ENCODE measurements at regions not wholly inside any gene's neighbourhood (a gene's known extent, or its start where the extent isn't known, plus 50 kb on each side); places are given as distances from the start of the nearest gene placed in this dataset.
A peak's percentile ranks its signal among the peaks of the same experiment; 100 is the strongest.

DNA sequence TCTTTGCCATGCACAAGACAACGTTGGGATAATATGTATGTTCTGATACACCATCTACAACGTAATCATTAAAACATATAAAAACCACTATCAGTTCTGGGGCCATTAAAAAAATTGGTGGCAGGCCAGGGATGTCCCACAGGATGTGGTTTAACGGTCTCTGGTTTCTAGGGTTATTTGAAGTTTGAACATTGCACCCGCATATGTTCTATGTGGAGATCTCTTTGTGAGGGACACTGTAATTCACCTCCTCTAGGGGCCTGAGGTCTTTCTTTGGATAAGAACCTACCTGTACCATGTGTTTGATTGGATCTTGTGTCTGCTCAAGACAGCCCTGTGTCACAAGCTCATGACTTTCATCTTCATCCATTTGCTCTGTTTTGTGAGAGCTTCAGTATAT, 73.2 kb downstream of the GGTLC2 start:
- no peak for DNase-seq (ENCODE audit: low read depth, low spot score)
- POLR2A ChIA-PET = no interaction called here
- H3K27ac ChIP-seq (ENCODE audit: low read depth, low read length) = no peak overlapping the region
- H3K27me3 ChIP-seq (ENCODE audit: control insufficient read depth, insufficient read depth, low read length) = peaks cover 2% of the 10 kb centered on the region
- TF ChIP-seq, protein P1, sequence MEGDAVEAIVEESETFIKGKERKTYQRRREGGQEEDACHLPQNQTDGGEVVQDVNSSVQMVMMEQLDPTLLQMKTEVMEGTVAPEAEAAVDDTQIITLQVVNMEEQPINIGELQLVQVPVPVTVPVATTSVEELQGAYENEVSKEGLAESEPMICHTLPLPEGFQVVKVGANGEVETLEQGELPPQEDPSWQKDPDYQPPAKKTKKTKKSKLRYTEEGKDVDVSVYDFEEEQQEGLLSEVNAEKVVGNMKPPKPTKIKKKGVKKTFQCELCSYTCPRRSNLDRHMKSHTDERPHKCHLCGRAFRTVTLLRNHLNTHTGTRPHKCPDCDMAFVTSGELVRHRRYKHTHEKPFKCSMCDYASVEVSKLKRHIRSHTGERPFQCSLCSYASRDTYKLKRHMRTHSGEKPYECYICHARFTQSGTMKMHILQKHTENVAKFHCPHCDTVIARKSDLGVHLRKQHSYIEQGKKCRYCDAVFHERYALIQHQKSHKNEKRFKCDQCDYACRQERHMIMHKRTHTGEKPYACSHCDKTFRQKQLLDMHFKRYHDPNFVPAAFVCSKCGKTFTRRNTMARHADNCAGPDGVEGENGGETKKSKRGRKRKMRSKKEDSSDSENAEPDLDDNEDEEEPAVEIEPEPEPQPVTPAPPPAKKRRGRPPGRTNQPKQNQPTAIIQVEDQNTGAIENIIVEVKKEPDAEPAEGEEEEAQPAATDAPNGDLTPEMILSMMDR (IDR thresholded peaks at IDR 0.05; ENCODE audit: low read depth, low read length) = no peak
- no peaks in the 10 kb centered on the region for H3K9me3 ChIP-seq (ENCODE audit: control insufficient read depth, insufficient read depth, low read length)
- CTCF ChIA-PET = interaction anchor here (1.1 to 1.7 kb wide), 3 partner anchors 12 to 51 kb away, joined by 3 to 4 read pairs (median 3); no protein-coding TSS in a partner anchor
- H3K4me3 ChIP-seq (ENCODE audit: low read depth, low read length) = no peak overlapping the region

DNA sequence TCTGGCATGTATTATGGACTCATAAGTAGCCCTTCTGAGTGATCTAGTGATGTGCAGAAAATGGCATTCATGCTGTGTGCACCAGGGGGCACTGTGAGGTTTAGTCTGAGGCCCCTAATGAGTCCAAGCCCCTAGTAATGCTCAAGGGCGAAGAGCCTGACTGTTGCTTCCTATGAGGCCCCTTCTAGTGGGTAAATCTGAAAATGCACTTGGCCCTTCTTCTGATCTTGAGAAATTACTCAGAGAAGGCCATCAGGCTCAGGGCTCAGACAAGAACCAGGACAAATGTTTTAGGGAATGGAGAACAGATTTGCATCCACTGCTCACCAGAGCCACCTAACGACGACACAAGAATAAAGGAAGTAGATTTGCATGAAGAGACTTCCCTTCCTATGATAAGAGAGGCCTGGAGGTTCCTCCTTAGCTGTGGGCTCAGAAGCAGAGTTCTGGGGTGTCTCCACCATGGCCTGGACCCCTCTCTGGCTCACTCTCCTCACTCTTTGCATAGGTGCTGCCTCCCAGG, 75.8 kb downstream of the GGTLC2 start:
- TF ChIP-seq, protein P1 (IDR thresholded peaks at IDR 0.05; ENCODE audit: low read depth, low read length) = peak; percentile 45
- Histone ChIP-seq H3K4me3 (ENCODE audit: low read depth, low read length) (no peak overlapping the region), H3K27me3 (ENCODE audit: control insufficient read depth, insufficient read depth, low read length) (peaks cover 2% of the 10 kb centered on the region), H3K27ac (ENCODE audit: low read depth, low read length) (no peak overlapping the region), H3K9me3 (ENCODE audit: control insufficient read depth, insufficient read depth, low read length) (no peaks in the 10 kb centered on the region)
- CTCF ChIA-PET = interaction anchor here (0.8 to 2.8 kb wide), 3 partner anchors 10 to 133 kb away, joined by 3 to 12 read pairs (median 4); no protein-coding TSS in a partner anchor
- DNase-seq (ENCODE audit: low read depth, low spot score) = no peak
- POLR2A ChIA-PET = no interaction called here

DNA sequence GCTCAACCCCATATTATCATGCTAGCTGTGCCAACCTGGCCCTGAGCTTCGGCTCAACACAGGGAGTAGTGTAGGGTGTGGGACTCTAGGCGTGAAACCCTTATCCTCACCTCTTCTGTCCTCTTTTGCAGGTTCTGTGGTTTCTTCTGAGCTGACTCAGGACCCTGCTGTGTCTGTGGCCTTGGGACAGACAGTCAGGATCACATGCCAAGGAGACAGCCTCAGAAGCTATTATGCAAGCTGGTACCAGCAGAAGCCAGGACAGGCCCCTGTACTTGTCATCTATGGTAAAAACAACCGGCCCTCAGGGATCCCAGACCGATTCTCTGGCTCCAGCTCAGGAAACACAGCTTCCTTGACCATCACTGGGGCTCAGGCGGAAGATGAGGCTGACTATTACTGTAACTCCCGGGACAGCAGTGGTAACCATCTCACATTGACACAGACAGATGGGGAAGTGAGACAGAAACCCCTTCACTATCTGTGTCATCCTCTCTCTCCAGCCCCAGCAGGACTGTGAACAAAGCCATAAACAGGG, 76.4 kb downstream of the GGTLC2 start:
- TF ChIP-seq, protein P1 (IDR thresholded peaks at IDR 0.05; ENCODE audit: low read depth, low read length) = no peak
- H3K9me3 ChIP-seq (ENCODE audit: control insufficient read depth, insufficient read depth, low read length) = no peaks in the 10 kb centered on the region
- peaks cover 2% of the 10 kb centered on the region for H3K27me3 ChIP-seq (ENCODE audit: control insufficient read depth, insufficient read depth, low read length)
- ChIA-PET POLR2A (no interaction called here), CTCF (interaction anchor here (0.8 to 2.8 kb wide), 4 partner anchors 11 to 134 kb away, joined by 3 to 12 read pairs (median 4); no protein-coding TSS in a partner anchor)
- H3K4me3 ChIP-seq (ENCODE audit: low read depth, low read length) = no peak overlapping the region
- no peak for DNase-seq (ENCODE audit: low read depth, low spot score)
- H3K27ac ChIP-seq (ENCODE audit: low read depth, low read length) = no peak overlapping the region

DNA sequence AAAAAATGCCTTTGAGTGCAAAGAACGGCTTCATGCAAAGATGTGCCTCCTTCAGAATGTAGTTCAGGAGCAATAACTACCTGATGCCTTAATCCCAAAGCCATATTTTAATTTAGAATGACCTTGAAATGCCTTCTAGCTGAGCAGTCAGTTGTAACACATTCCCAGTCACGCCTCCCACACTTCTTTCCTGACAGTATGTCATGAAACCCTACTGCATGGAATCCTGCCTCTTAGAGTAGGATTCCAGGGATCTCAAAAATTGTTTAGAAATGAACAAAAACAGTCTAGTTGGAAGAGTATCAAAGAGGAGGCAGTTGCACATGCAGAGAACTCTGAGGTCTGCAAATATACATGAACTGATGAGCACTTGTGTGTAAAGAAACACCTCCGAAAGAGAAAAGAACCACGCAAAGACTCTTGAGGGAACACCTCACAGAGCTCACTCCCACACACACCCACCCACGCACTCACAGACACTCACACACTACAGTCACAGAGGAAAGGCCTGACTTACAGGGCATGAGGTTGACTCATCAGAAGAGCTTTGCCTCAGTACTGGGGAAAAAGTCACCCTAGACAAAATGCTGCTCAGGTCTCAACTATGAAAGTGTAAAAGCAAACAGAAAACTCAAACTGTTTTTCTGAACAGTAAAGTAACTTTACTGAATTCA, 77.4 kb downstream of the GGTLC2 start:
- TF ChIP-seq, protein P1 (IDR thresholded peaks at IDR 0.05; ENCODE audit: low read depth, low read length) = no peak
- no peak overlapping the region for H3K4me3 ChIP-seq (ENCODE audit: low read depth, low read length)
- POLR2A ChIA-PET = interaction anchor here (1.0 kb wide), 1 partner anchor 37 kb away, joined by 5 read pairs; no protein-coding TSS in a partner anchor
- no peaks in the 10 kb centered on the region for H3K9me3 ChIP-seq (ENCODE audit: control insufficient read depth, insufficient read depth, low read length)
- H3K27me3 ChIP-seq (ENCODE audit: control insufficient read depth, insufficient read depth, low read length) = peaks cover 2% of the 10 kb centered on the region
- DNase-seq (ENCODE audit: low read depth, low spot score) = no peak
- CTCF ChIA-PET = interaction anchor here (0.7 to 2.8 kb wide), 5 partner anchors 24 to 238 kb away, joined by 3 to 12 read pairs (median 3); no protein-coding TSS in a partner anchor
- H3K27ac ChIP-seq (ENCODE audit: low read depth, low read length) = no peak overlapping the region

DNA sequence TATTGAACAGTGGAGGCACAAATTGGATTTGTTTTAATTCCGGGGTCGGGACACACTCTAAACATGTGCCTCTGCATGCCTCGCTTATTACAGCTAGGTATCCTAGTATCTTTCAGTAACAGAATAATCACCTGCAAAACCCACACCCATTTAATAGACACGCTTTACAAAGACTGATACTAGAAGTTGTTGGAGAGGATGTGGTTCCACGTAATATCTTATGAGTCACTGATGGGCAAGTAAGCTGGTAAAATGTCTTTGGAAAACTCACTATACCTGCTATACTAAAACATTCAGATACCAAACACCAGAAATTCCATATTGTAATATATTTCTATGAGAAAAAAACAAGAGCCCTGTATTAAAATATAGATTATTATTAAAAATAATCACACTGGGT, 84.0 kb downstream of the GGTLC2 start:
- H3K27ac ChIP-seq (ENCODE audit: low read depth, low read length) = no peak overlapping the region
- peaks cover 3% of the 10 kb centered on the region for H3K27me3 ChIP-seq (ENCODE audit: control insufficient read depth, insufficient read depth, low read length)
- CTCF ChIA-PET = no interaction called here
- TF ChIP-seq, protein P1 (IDR thresholded peaks at IDR 0.05; ENCODE audit: low read depth, low read length) = no peak
- POLR2A ChIA-PET = no interaction called here
- no peaks in the 10 kb centered on the region for H3K9me3 ChIP-seq (ENCODE audit: control insufficient read depth, insufficient read depth, low read length)
- no peak for DNase-seq (ENCODE audit: low read depth, low spot score)
- no peak overlapping the region for H3K4me3 ChIP-seq (ENCODE audit: low read depth, low read length)

Measured in AG04450 (cell line).